Activated naive CD8-positive, alpha-beta T cell treated with anti-CD3 and anti-CD28 coated beads for 36 hours (primary cell): ENCODE measurements at regions not wholly inside any gene's neighbourhood (a gene's known extent, or its start where the extent isn't known, plus 50 kb on each side); places are given as distances from the start of the nearest gene placed in this dataset.

Experiments
- DNase-seq: peaks from one replicate; pipeline ENCODE4 v3.0.0; 2021
- H3K27ac Mint-ChIP-seq: one replicate; pipeline ENCODE4 v1.8.0; 2022; ENCODE audit warnings: mild to moderate bottlenecking, moderate library complexity, mixed read lengths
- H3K27me3 Mint-ChIP-seq: one replicate; pipeline ENCODE4 v1.8.0; 2022; ENCODE audit warnings: mild to moderate bottlenecking, mixed read lengths
- H3K36me3 Mint-ChIP-seq: one replicate; pipeline ENCODE4 v1.8.0; 2021; ENCODE audit warnings: mild to moderate bottlenecking, mixed read lengths
- H3K4me1 Mint-ChIP-seq: one replicate; pipeline ENCODE4 v1.8.0; 2021; ENCODE audit warnings: mixed read lengths
- H3K4me3 Mint-ChIP-seq: one replicate; pipeline ENCODE4 v1.8.0; 2022; ENCODE audit warnings: mild to moderate bottlenecking, moderate library complexity, mixed read lengths
- H3K9me3 Mint-ChIP-seq: one replicate; pipeline ENCODE4 v1.8.0; 2022; ENCODE audit warnings: mixed read lengths

GRCh38 chr22:49035818-49036457 is 791.7 kb downstream of the BRD1 start:
- H3K27ac Mint-ChIP-seq = no peak overlapping the region
- DNase-seq = no peak
- no peak overlapping the region for H3K4me3 Mint-ChIP-seq
- H3K27me3 Mint-ChIP-seq = peaks cover 5% of the 10 kb centered on the region
- no peaks in the 10 kb centered on the region for H3K9me3 Mint-ChIP-seq
- no peaks in the 10 kb centered on the region for H3K4me1 Mint-ChIP-seq
- no peaks in the 10 kb centered on the region for H3K36me3 Mint-ChIP-seq

GRCh38 chr22:49034836-49035817 is 792.5 kb downstream of the BRD1 start:
- Mint-ChIP-seq H3K27ac (no peak overlapping the region), H3K9me3 (no peaks in the 10 kb centered on the region), H3K4me1 (no peaks in the 10 kb centered on the region), H3K36me3 (no peaks in the 10 kb centered on the region), H3K4me3 (no peak overlapping the region), H3K27me3 (peaks cover under 1% of the 10 kb centered on the region)
- DNase-seq = no peak

- no peak for DNase-seq
- Mint-ChIP-seq H3K9me3 (no peaks in the 10 kb centered on the region), H3K27me3 (no peaks in the 10 kb centered on the region), H3K4me3 (no peak overlapping the region), H3K27ac (no peak overlapping the region), H3K36me3 (no peaks in the 10 kb centered on the region), H3K4me1 (no peaks in the 10 kb centered on the region)
Measured at GRCh38 chr22:49033616-49034015, 794.1 kb downstream of the BRD1 start.

GRCh38 chr22:49032821-49033220 is 794.9 kb downstream of the BRD1 start:
- no peaks in the 10 kb centered on the region for H3K9me3 Mint-ChIP-seq
- no peak for DNase-seq
- no peak overlapping the region for H3K27ac Mint-ChIP-seq
- H3K4me3 Mint-ChIP-seq = no peak overlapping the region
- no peaks in the 10 kb centered on the region for H3K4me1 Mint-ChIP-seq
- no peaks in the 10 kb centered on the region for H3K27me3 Mint-ChIP-seq
- H3K36me3 Mint-ChIP-seq = no peaks in the 10 kb centered on the region

GRCh38 chr22:49031746-49032330 is 795.8 kb downstream of the BRD1 start:
- DNase-seq = no peak
- Mint-ChIP-seq H3K27me3 (no peaks in the 10 kb centered on the region), H3K36me3 (no peaks in the 10 kb centered on the region), H3K9me3 (no peaks in the 10 kb centered on the region), H3K4me3 (no peak overlapping the region), H3K27ac (no peak overlapping the region), H3K4me1 (no peaks in the 10 kb centered on the region)

- DNase-seq = no peak
- no peaks in the 10 kb centered on the region for H3K9me3 Mint-ChIP-seq
- no peak overlapping the region for H3K27ac Mint-ChIP-seq
- no peaks in the 10 kb centered on the region for H3K4me1 Mint-ChIP-seq
- no peaks in the 10 kb centered on the region for H3K27me3 Mint-ChIP-seq
- no peak overlapping the region for H3K4me3 Mint-ChIP-seq
- no peaks in the 10 kb centered on the region for H3K36me3 Mint-ChIP-seq
Measured at GRCh38 chr22:49028111-49028510, 799.6 kb downstream of the BRD1 start.

- Mint-ChIP-seq H3K27ac (no peak overlapping the region), H3K27me3 (no peaks in the 10 kb centered on the region), H3K4me3 (no peak overlapping the region), H3K9me3 (no peaks in the 10 kb centered on the region), H3K36me3 (no peaks in the 10 kb centered on the region), H3K4me1 (no peaks in the 10 kb centered on the region)
- no peak for DNase-seq
Measured at GRCh38 chr22:49027368-49027670, 800.4 kb downstream of the BRD1 start.

GRCh38 chr22:49026494-49027367 is 800.9 kb downstream of the BRD1 start:
- Mint-ChIP-seq H3K27me3 (no peaks in the 10 kb centered on the region), H3K4me3 (no peak overlapping the region), H3K9me3 (no peaks in the 10 kb centered on the region), H3K4me1 (no peaks in the 10 kb centered on the region), H3K27ac (no peak overlapping the region), H3K36me3 (no peaks in the 10 kb centered on the region)
- no peak for DNase-seq

GRCh38 chr22:49025791-49026493 is 801.7 kb downstream of the BRD1 start:
- no peak overlapping the region for H3K4me3 Mint-ChIP-seq
- H3K27ac Mint-ChIP-seq = no peak overlapping the region
- no peaks in the 10 kb centered on the region for H3K27me3 Mint-ChIP-seq
- no peaks in the 10 kb centered on the region for H3K9me3 Mint-ChIP-seq
- H3K36me3 Mint-ChIP-seq = no peaks in the 10 kb centered on the region
- H3K4me1 Mint-ChIP-seq = no peaks in the 10 kb centered on the region
- no peak for DNase-seq

GRCh38 chr22:49024775-49025440 is 802.8 kb downstream of the BRD1 start:
- no peak for DNase-seq
- H3K4me1 Mint-ChIP-seq = no peaks in the 10 kb centered on the region
- no peaks in the 10 kb centered on the region for H3K27me3 Mint-ChIP-seq
- H3K9me3 Mint-ChIP-seq = no peaks in the 10 kb centered on the region
- no peak overlapping the region for H3K27ac Mint-ChIP-seq
- H3K36me3 Mint-ChIP-seq = no peaks in the 10 kb centered on the region
- no peak overlapping the region for H3K4me3 Mint-ChIP-seq

- H3K9me3 Mint-ChIP-seq = no peaks in the 10 kb centered on the region
- H3K27me3 Mint-ChIP-seq = no peaks in the 10 kb centered on the region
Measured at GRCh38 chr22:49023879-49024774, 803.5 kb downstream of the BRD1 start.

GRCh38 chr22:49023161-49023878 is 804.4 kb downstream of the BRD1 start:
- H3K4me3 Mint-ChIP-seq = no peak overlapping the region
- DNase-seq = no peak
- no peaks in the 10 kb centered on the region for H3K9me3 Mint-ChIP-seq
- H3K27ac Mint-ChIP-seq = no peak overlapping the region
- H3K27me3 Mint-ChIP-seq = no peaks in the 10 kb centered on the region
- no peaks in the 10 kb centered on the region for H3K4me1 Mint-ChIP-seq
- no peaks in the 10 kb centered on the region for H3K36me3 Mint-ChIP-seq

More at GRCh38 chr22:49023879-49024774, 803.5 kb downstream of the BRD1 start:
- H3K4me1 Mint-ChIP-seq = no peaks in the 10 kb centered on the region
- H3K36me3 Mint-ChIP-seq = no peaks in the 10 kb centered on the region
- DNase-seq = no peak
- H3K4me3 Mint-ChIP-seq = no peak overlapping the region
- no peak overlapping the region for H3K27ac Mint-ChIP-seq

- Mint-ChIP-seq H3K9me3 (no peaks in the 10 kb centered on the region), H3K27me3 (no peaks in the 10 kb centered on the region), H3K36me3 (no peaks in the 10 kb centered on the region), H3K4me3 (no peak overlapping the region), H3K4me1 (no peaks in the 10 kb centered on the region), H3K27ac (no peak overlapping the region)
- DNase-seq = no peak
Measured at GRCh38 chr22:49022816-49023160, 804.9 kb downstream of the BRD1 start.
